Skeletal muscle tissue (tissue), 3 donors: ENCODE measurements at regions not wholly inside any gene's neighbourhood (a gene's known extent, or its start where the extent isn't known, plus 50 kb on each side); places are given as distances from the start of the nearest gene placed in this dataset.

Source experiments
- H3K27ac ChIP-seq: one replicate; pipeline ENCODE4 v1.7.0; 2013; ENCODE audit warnings: mild to moderate bottlenecking, low read depth, low read length, inconsistent platforms
- H3K27me3 ChIP-seq, 3 donors: one replicate each; pipeline ENCODE4 v1.7.0; 2013; ENCODE audit warnings: low read length in 3 of 3; ENCODE audit not compliant: control insufficient read depth in 3 of 3, insufficient read depth in 3 of 3
- H3K36me3 ChIP-seq, 3 donors: one replicate each; pipeline ENCODE4 v1.7.0; 2013; ENCODE audit warnings: low read length in 3 of 3; ENCODE audit not compliant: control insufficient read depth in 3 of 3, insufficient read depth in 3 of 3
- H3K4me1 ChIP-seq, 3 donors: one replicate each; pipeline ENCODE4 v1.7.0; 2013; ENCODE audit warnings: low read length in 3 of 3, mild to moderate bottlenecking in 3 of 3; ENCODE audit not compliant: control insufficient read depth in 3 of 3, insufficient read depth in 3 of 3
- H3K4me3 ChIP-seq, 3 donors: one replicate each; pipeline ENCODE4 v1.7.0; 2013; ENCODE audit warnings: low read length in 3 of 3
- H3K9ac ChIP-seq, 3 donors: one replicate each; pipeline ENCODE4 v1.7.0; 2013; ENCODE audit warnings: low read length in 3 of 3, mild to moderate bottlenecking in 3 of 3, moderate library complexity in 2 of 3, low read depth in 1 of 3
- H3K9me3 ChIP-seq, 3 donors: one replicate each; pipeline ENCODE4 v1.7.0; 2013; ENCODE audit warnings: low read length in 3 of 3; ENCODE audit not compliant: control insufficient read depth in 3 of 3
- donor health status: Osteomylitis.

GRCh38 chr5:112646139-112646936 lies 91.3 kb upstream of the APC start:
- Histone ChIP-seq H3K4me1 (no peaks in the 10 kb centered on the region), H3K4me3 (no peak overlapping the region), H3K9me3 (no peaks in the 10 kb centered on the region), H3K27ac (no peak overlapping the region), H3K27me3 (no peaks in the 10 kb centered on the region), H3K36me3 (no peaks in the 10 kb centered on the region), H3K9ac (no peak overlapping the region)

DNA sequence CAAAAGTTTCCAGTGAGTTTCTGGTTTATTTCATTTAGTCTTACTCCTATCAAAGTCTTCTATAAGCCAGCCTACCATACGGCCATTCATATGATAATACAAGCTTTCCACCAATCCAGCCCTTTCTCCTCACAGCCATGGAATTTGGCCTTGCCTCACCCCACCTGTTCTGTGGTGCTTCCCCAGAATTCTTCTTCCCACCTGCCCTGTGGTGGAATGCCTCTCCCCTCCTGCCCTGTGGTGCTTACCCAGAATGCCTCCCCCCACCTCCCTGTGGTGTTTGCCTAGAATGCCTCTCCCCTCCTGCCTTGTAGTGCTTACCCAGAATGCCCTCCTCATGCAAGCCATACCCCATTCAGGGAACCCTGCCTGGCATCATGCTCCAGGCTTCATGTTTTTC lies 90.3 kb upstream of the APC start:
- no peaks in the 10 kb centered on the region for H3K27me3 ChIP-seq
- H3K4me1 ChIP-seq, result no peaks in the 10 kb centered on the region
- H3K9ac ChIP-seq, result no peak overlapping the region
- H3K27ac ChIP-seq, result no peak overlapping the region
- no peaks in the 10 kb centered on the region for H3K9me3 ChIP-seq
- H3K4me3 ChIP-seq, result no peak overlapping the region
- H3K36me3 ChIP-seq, result no peaks in the 10 kb centered on the region

DNA sequence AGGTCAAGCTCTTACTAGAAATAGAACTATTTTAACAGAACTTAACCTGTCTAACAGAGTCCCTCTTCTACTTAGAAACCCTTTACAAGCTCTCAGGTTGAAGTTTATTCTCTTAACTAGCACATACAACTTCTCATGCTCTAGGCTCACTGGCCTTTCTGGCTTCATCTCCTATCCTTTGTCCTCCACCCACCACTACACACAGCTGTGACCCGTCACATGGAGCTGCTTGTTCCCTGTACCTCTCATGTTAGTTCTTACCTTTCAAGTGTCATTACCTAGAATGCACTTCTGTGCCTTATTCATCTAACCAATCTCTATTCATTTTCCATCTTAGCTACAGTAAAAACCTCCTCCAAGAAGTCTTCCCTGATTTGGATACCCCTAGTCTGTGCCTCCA lies 89.4 kb upstream of the APC start:
- Histone ChIP-seq H3K9ac (no peak overlapping the region), H3K4me1 (no peaks in the 10 kb centered on the region), H3K9me3 (no peaks in the 10 kb centered on the region), H3K27ac (no peak overlapping the region), H3K36me3 (no peaks in the 10 kb centered on the region), H3K4me3 (no peak overlapping the region), H3K27me3 (no peaks in the 10 kb centered on the region)

GRCh38 chr5:112649882-112650281 lies 87.8 kb upstream of the APC start:
- Histone ChIP-seq H3K27me3 (no peaks in the 10 kb centered on the region), H3K4me1 (peaks cover 0 to 8% (median 0%) of the 10 kb centered on the region in 3 donors), H3K9ac (no peak overlapping the region), H3K9me3 (no peaks in the 10 kb centered on the region), H3K4me3 (no peak overlapping the region), H3K36me3 (no peaks in the 10 kb centered on the region), H3K27ac (no peak overlapping the region)

GRCh38 chr5:112653638-112654205 lies 84.0 kb upstream of the APC start:
- H3K27ac ChIP-seq, result no peak overlapping the region

DNA sequence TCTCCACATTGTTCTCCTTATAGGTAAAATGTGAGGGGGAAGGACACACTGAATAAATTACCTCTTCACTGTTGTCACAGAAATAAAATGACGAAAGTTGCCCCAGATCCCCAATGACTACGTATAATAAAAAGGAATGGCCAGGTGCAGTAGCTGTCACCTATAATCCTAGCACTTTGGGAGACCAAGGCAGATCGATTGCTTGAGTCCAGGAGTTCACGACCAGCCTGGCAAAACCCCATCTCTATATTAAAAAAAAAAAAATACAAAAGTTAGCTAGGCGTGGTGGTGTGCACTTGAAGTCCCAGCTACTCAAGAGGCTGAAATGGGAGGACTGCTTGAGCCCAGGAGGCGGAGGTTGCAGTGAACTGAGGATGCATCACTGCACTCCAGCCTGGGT lies 82.2 kb upstream of the APC start:
- no peaks in the 10 kb centered on the region for H3K36me3 ChIP-seq
- peaks cover 0 to 8% (median 0%) of the 10 kb centered on the region in 3 donors for H3K4me1 ChIP-seq
- H3K9ac ChIP-seq, result no peak overlapping the region
- H3K9me3 ChIP-seq, result no peaks in the 10 kb centered on the region
- no peaks in the 10 kb centered on the region for H3K27me3 ChIP-seq
- H3K4me3 ChIP-seq, result no peak overlapping the region
- no peak overlapping the region for H3K27ac ChIP-seq

More at GRCh38 chr5:112653638-112654205, 84.0 kb upstream of the APC start:
- Histone ChIP-seq H3K4me3 (no peak overlapping the region), H3K27me3 (no peaks in the 10 kb centered on the region), H3K4me1 (peaks cover 0 to 8% (median 0%) of the 10 kb centered on the region in 3 donors), H3K36me3 (no peaks in the 10 kb centered on the region), H3K9me3 (no peaks in the 10 kb centered on the region), H3K9ac (no peak overlapping the region)

DNA sequence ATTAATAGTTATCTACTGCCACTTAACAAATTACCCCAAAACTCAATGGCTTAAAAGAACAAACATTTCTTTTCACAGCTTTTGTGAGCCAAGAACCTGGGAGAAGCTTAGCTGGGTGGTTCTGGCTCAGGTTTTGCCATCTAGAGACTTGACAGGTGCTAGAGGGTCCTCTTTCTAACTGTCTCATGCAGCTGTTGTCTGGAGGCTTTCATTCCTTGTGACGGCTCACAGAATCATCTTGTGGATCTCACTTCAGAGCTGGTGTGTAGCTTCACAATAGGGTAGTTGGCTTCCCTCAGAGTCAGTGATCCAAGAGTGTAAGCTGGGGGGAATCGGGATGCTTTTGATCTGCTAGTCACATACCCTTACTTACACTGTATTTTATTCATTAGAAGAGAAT lies 81.2 kb upstream of the APC start:
- Histone ChIP-seq H3K9ac (no peak overlapping the region), H3K27ac (no peak overlapping the region), H3K4me1 (peaks cover 0 to 8% (median 0%) of the 10 kb centered on the region in 3 donors), H3K27me3 (no peaks in the 10 kb centered on the region), H3K9me3 (no peaks in the 10 kb centered on the region), H3K36me3 (no peaks in the 10 kb centered on the region), H3K4me3 (no peak overlapping the region)

DNA sequence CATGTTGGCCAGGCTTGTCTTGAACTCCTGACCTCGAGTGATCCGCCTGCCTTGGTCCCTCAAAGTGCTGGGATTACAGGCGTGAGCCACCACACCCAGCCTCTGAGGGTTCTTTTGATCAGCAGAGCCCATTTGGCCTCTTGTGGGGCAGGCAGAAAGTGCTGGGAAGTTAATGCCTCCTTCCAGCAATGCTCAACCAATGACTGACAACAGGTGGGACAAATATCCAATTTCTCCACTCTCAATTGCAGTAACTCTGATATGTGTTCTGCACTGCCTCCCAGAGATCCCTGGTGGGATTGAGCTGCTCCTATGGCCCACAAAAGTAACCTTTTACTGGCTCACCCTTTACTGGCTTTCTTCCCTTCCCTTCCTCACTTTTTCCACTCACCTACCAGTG lies 79.9 kb upstream of the APC start:
- Histone ChIP-seq H3K27me3 (no peaks in the 10 kb centered on the region), H3K4me3 (no peak overlapping the region), H3K4me1 (peaks cover 0 to 8% (median 0%) of the 10 kb centered on the region in 3 donors), H3K9ac (no peak overlapping the region), H3K9me3 (no peaks in the 10 kb centered on the region), H3K36me3 (no peaks in the 10 kb centered on the region), H3K27ac (no peak overlapping the region)

- Histone ChIP-seq H3K9me3 (no peaks in the 10 kb centered on the region), H3K4me3 (no peak overlapping the region), H3K9ac (no peak overlapping the region), H3K4me1 (no peaks in the 10 kb centered on the region), H3K27me3 (no peaks in the 10 kb centered on the region), H3K36me3 (no peaks in the 10 kb centered on the region), H3K27ac (no peak overlapping the region)
Observed at GRCh38 chr5:112660359-112660758, 77.3 kb upstream of the APC start.

DNA sequence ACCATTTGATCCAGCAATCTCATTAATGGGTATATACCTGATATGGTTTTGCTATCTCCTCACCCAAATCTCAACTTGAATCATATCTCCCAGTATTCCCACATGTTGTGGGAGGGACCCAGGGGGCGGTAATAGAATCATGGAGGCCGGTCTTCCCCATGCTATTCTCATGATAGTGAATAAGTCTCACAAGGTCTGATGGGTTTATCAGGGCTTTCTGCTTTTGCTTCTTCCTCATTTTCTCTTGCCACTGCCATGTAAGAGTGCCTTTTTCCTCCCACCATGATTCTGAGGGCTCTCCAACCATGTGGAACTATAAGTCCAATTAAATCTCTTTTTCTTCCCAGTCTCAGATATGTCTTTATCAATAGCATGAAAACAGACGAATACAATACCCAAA lies 74.5 kb upstream of the APC start:
- no peak overlapping the region for H3K9ac ChIP-seq
- no peaks in the 10 kb centered on the region for H3K9me3 ChIP-seq
- H3K4me1 ChIP-seq, result no peaks in the 10 kb centered on the region
- no peak overlapping the region for H3K27ac ChIP-seq
- H3K4me3 ChIP-seq, result no peak overlapping the region
- no peaks in the 10 kb centered on the region for H3K36me3 ChIP-seq
- H3K27me3 ChIP-seq, result no peaks in the 10 kb centered on the region
